Neural cell (in vitro differentiated cells): ENCODE measurements at regions not wholly inside any gene's neighbourhood (a gene's known extent, or its start where the extent isn't known, plus 50 kb on each side); places are given as distances from the start of the nearest gene placed in this dataset.

ENCODE experiments used
- POLR2AphosphoS5 ChIP-seq: IDR thresholded peaks from 2 replicates; pipeline ENCODE4 v1.6.1; 2012
- TF ChIP-seq, protein P1 (sequence below): fragments of 450-650 bp; IDR thresholded peaks from 2 replicates; pipeline ENCODE4 v1.5.1; 2014; ENCODE audit warnings: antibody characterized with exemption, mild to moderate bottlenecking, moderate library complexity; ENCODE audit not compliant: poor library complexity, severe bottlenecking

DNA sequence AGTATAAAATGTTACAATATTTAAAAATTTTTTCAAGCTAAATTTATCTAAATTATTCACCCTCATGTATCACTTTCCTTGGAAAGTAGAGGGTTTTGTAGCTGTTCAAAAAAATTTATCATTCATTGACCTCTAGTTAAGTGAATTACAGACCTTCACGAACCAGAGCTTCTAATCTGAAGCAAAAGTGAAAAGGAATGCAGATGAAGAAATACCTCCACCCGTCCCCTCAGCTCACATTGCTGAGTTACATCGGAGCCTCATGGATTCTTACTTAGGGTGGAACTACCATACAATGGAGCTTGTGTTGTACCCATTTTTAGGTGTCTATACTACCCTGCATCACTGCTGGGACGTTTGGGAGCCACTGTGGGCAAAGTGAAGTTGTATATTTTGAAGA lies 146.2 kb upstream of the NEDD9 start:
- no peak for TF ChIP-seq POLR2AphosphoS5
- TF ChIP-seq, protein P1, sequence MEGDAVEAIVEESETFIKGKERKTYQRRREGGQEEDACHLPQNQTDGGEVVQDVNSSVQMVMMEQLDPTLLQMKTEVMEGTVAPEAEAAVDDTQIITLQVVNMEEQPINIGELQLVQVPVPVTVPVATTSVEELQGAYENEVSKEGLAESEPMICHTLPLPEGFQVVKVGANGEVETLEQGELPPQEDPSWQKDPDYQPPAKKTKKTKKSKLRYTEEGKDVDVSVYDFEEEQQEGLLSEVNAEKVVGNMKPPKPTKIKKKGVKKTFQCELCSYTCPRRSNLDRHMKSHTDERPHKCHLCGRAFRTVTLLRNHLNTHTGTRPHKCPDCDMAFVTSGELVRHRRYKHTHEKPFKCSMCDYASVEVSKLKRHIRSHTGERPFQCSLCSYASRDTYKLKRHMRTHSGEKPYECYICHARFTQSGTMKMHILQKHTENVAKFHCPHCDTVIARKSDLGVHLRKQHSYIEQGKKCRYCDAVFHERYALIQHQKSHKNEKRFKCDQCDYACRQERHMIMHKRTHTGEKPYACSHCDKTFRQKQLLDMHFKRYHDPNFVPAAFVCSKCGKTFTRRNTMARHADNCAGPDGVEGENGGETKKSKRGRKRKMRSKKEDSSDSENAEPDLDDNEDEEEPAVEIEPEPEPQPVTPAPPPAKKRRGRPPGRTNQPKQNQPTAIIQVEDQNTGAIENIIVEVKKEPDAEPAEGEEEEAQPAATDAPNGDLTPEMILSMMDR = no peak
